Stomach (tissue), 4 donors: ENCODE measurements at regions not wholly inside any gene's neighbourhood (a gene's known extent, or its start where the extent isn't known, plus 50 kb on each side); places are given as distances from the start of the nearest gene placed in this dataset.

ENCODE experiments used
- POLR2AphosphoS5 ChIP-seq, 3 donors: sonication (generic); formaldehyde crosslinking; IDR thresholded peaks; one replicate each; pipeline ENCODE4 v1.6.1; 2016; ENCODE audit warnings: antibody characterized with exemption in 3 of 3
- TF ChIP-seq, protein P1 (sequence below), 7 experiments: fragments of 450-650 bp in 4 of 7; fragments of 200-600 bp in 3 of 7; sonication (generic) in 3 of 7; IDR thresholded peaks; one replicate each; pipeline ENCODE4 v1.5.1; 2016 to 2019; ENCODE audit warnings: antibody characterized with exemption in 7 of 7, control low read depth in 2 of 7, mild to moderate bottlenecking in 1 of 7

DNA sequence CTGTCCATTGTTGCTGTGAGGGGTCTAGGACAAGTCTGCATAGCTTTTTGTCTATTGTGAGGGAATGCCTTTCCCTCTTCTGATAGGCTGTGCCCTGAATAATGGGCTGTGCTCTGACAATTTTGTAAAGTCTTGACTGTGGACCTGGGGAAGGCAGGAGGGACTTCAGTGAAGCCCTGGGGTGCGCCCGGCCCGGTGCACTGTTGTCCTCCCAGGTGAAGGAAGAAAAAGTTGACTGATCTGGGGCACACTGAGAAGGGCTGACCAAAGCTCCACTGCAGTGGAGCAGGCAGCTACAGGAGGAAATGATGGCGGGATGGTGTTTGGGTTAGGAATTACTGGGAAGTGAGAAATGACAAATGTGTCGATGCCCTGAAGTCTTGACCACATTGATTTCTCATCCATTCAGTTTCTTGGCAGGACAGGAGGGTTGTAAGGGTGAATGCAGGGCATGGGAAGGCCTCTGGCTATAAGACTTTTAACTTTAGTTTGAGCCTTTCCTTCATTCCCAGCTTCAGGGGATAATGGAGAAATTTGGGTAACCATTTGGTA, 224.0 kb upstream of the CST7 start:
- TF ChIP-seq, protein P1, sequence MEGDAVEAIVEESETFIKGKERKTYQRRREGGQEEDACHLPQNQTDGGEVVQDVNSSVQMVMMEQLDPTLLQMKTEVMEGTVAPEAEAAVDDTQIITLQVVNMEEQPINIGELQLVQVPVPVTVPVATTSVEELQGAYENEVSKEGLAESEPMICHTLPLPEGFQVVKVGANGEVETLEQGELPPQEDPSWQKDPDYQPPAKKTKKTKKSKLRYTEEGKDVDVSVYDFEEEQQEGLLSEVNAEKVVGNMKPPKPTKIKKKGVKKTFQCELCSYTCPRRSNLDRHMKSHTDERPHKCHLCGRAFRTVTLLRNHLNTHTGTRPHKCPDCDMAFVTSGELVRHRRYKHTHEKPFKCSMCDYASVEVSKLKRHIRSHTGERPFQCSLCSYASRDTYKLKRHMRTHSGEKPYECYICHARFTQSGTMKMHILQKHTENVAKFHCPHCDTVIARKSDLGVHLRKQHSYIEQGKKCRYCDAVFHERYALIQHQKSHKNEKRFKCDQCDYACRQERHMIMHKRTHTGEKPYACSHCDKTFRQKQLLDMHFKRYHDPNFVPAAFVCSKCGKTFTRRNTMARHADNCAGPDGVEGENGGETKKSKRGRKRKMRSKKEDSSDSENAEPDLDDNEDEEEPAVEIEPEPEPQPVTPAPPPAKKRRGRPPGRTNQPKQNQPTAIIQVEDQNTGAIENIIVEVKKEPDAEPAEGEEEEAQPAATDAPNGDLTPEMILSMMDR (IDR thresholded peaks at IDR 0.05), result no peak
- TF ChIP-seq POLR2AphosphoS5 (IDR thresholded peaks at IDR 0.05), result no peak
